Limb (tissue), 2 donors: ENCODE measurements at regions not wholly inside any gene's neighbourhood (a gene's known extent, or its start where the extent isn't known, plus 50 kb on each side); places are given as distances from the start of the nearest gene placed in this dataset.
"Not testable (repeated sequence)": the region's sequence is repeated elsewhere in the genome, so short reads cannot be mapped to it uniquely, and the experiment has no call there.

ENCODE experiments used
- DNase-seq, 2 donors: peaks; one replicate each; pipeline ENCODE4 v3.0.0-alpha.2; 2016; ENCODE audit errors: extremely low spot score in 2 of 2

- DNase-seq, result not testable (repeated sequence)
Measured at GRCh38 chrX:153266140-153266539, 55.4 kb downstream of the PNMA6F start.

GRCh38 chrX:153260468-153260867 is 61.1 kb downstream of the PNMA6F start:
- DNase-seq, result not testable (repeated sequence)

- DNase-seq, result not testable (repeated sequence)
Measured at GRCh38 chrX:153253239-153253638, 68.3 kb downstream of the PNMA6F start.

GRCh38 chrX:153252378-153253129 is 69.0 kb downstream of the PNMA6F start:
- DNase-seq, result not testable (repeated sequence)

- DNase-seq, result not testable (repeated sequence)
Measured at GRCh38 chrX:153251952-153252351, 69.6 kb downstream of the PNMA6F start.

GRCh38 chrX:153250762-153251161 is 70.8 kb downstream of the PNMA6F start:
- DNase-seq, result not testable (repeated sequence)

GRCh38 chrX:153245288-153245731 is 66.2 kb downstream of the MAGEA1 start:
- DNase-seq, result peak; percentile 29 to 34

- DNase-seq, result peak in 1 of 2 donors; percentile 6
Measured at GRCh38 chrX:153244767-153245166, 65.7 kb downstream of the MAGEA1 start.

- DNase-seq, result no peak
Measured at GRCh38 chrX:153238361-153238760, 59.3 kb downstream of the MAGEA1 start.
